AG08396 (cell line): ENCODE measurements at regions not wholly inside any gene's neighbourhood (a gene's known extent, or its start where the extent isn't known, plus 50 kb on each side); places are given as distances from the start of the nearest gene placed in this dataset.
"Not testable (repeated sequence)": the region's sequence is repeated elsewhere in the genome, so short reads cannot be mapped to it uniquely, and the experiment has no call there.

Experiments used
- DNase-seq: peaks from one replicate; pipeline ENCODE4 v3.0.0; 2012; ENCODE audit warnings: low spot score, mixed read lengths

- no peak for DNase-seq
These were observed 450.2 kb downstream of the CCER1 start for GRCh38 chr12:90504806-90505205.

GRCh38 chr12:90502070-90502469 is 452.9 kb downstream of the CCER1 start:
- DNase-seq, result no peak

- DNase-seq, result no peak
These were observed 453.6 kb downstream of the CCER1 start for GRCh38 chr12:90501412-90501811.

GRCh38 chr12:90499795-90500194 is 455.2 kb downstream of the CCER1 start:
- DNase-seq, result no peak

- DNase-seq, result no peak
These were observed 456.9 kb downstream of the CCER1 start for GRCh38 chr12:90497923-90498545.

- DNase-seq, result no peak
These were observed 464.6 kb downstream of the CCER1 start for GRCh38 chr12:90490355-90490754.

GRCh38 chr12:90489141-90489540 is 465.8 kb downstream of the CCER1 start:
- no peak for DNase-seq

- DNase-seq, result no peak
These were observed 469.4 kb downstream of the CCER1 start for GRCh38 chr12:90485560-90485959.

- DNase-seq, result no peak
These were observed 470.9 kb downstream of the CCER1 start for GRCh38 chr12:90484094-90484493.

- no peak for DNase-seq
These were observed 473.2 kb downstream of the CCER1 start for GRCh38 chr12:90481748-90482147.

GRCh38 chr12:90479237-90479636 is 475.7 kb downstream of the CCER1 start:
- no peak for DNase-seq

GRCh38 chr12:90473831-90474230 is 481.1 kb downstream of the CCER1 start:
- no peak for DNase-seq

GRCh38 chr12:90460681-90461080 is 494.3 kb downstream of the CCER1 start:
- no peak for DNase-seq

GRCh38 chr12:90456248-90456647 is 498.7 kb downstream of the CCER1 start:
- no peak for DNase-seq

GRCh38 chr12:90455756-90456155 is 499.2 kb downstream of the CCER1 start:
- DNase-seq, result no peak

- no peak for DNase-seq
These were observed 505.4 kb downstream of the CCER1 start for GRCh38 chr12:90449611-90450010.

GRCh38 chr12:90443466-90443865 is 511.5 kb downstream of the CCER1 start:
- DNase-seq, result not testable (repeated sequence)

- DNase-seq, result no peak
These were observed 513.5 kb downstream of the CCER1 start for GRCh38 chr12:90441431-90441830.

- no peak for DNase-seq
These were observed 526.1 kb downstream of the CCER1 start for GRCh38 chr12:90428881-90429280.

- DNase-seq, result no peak
These were observed 526.5 kb downstream of the CCER1 start for GRCh38 chr12:90428465-90428864.

GRCh38 chr12:90423965-90424364 is 531.0 kb downstream of the CCER1 start:
- DNase-seq, result no peak

- no peak for DNase-seq
These were observed 544.0 kb downstream of the CCER1 start for GRCh38 chr12:90410962-90411361.

- DNase-seq, result no peak
These were observed 547.1 kb downstream of the CCER1 start for GRCh38 chr12:90407841-90408240.

- no peak for DNase-seq
These were observed 550.9 kb downstream of the CCER1 start for GRCh38 chr12:90404071-90404470.

GRCh38 chr12:90401185-90401584 is 553.8 kb downstream of the CCER1 start:
- no peak for DNase-seq
